Adipocyte (in vitro differentiated cells): ENCODE measurements at regions not wholly inside any gene's neighbourhood (a gene's known extent, or its start where the extent isn't known, plus 50 kb on each side); places are given as distances from the start of the nearest gene placed in this dataset.

Experiments used
- DNase-seq: peaks from one replicate; pipeline ENCODE4 v3.0.0-alpha.2; 2015; ENCODE audit warnings: low read depth
- H3K27me3 ChIP-seq: replicated peaks from 2 replicates; pipeline ENCODE4 v1.7.0; 2013; ENCODE audit warnings: mild to moderate bottlenecking, low read length, moderate library complexity; ENCODE audit not compliant: control insufficient read depth, insufficient read depth
- H3K36me3 ChIP-seq: 2 replicates; pipeline ENCODE4 v1.7.0; 2013; ENCODE audit warnings: low read length, mild to moderate bottlenecking, moderate library complexity; ENCODE audit not compliant: control insufficient read depth, insufficient read depth, severe bottlenecking
- H3K4me1 ChIP-seq: 2 replicates; pipeline ENCODE4 v1.7.0; 2013; ENCODE audit warnings: mild to moderate bottlenecking, low read length, moderate library complexity; ENCODE audit not compliant: control insufficient read depth, insufficient read depth
- H3K4me3 ChIP-seq: 2 replicates; pipeline ENCODE4 v1.7.0; 2013; ENCODE audit warnings: mild to moderate bottlenecking, low read length, moderate library complexity
- H3K9ac ChIP-seq: 2 replicates; pipeline ENCODE4 v1.7.0; 2013; ENCODE audit warnings: mild to moderate bottlenecking, low read length, moderate library complexity
- H3K9me3 ChIP-seq: 2 replicates; pipeline ENCODE4 v1.7.0; 2013; ENCODE audit warnings: mild to moderate bottlenecking, low read length, moderate library complexity; ENCODE audit not compliant: control insufficient read depth

DNA sequence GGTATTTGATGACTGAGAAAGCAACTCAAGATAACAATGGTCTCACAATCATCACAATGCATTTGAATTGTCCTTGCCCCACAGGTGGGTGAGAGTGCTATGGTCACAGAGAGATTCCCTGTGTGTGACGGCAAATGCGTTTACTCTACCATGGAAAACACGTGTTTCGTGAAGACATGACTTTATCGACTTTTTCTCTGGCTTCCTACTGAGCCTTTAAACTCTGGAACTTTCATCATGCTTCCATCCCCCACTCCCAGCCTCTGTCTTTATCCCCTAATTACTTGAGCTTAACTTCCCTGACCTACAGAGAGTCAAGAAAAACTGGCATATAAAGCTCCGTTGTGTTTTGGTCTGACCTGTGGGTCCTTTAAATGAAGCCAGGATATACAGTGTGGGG lies 414.1 kb upstream of the CLINT1 start:
- H3K4me3 ChIP-seq = no peak overlapping the region
- no peaks in the 10 kb centered on the region for H3K4me1 ChIP-seq
- no peak overlapping the region for H3K9ac ChIP-seq
- no peaks in the 10 kb centered on the region for H3K36me3 ChIP-seq
- no peak for DNase-seq
- peaks cover under 1% of the 10 kb centered on the region for H3K9me3 ChIP-seq
- H3K27me3 ChIP-seq = no peaks in the 10 kb centered on the region

DNA sequence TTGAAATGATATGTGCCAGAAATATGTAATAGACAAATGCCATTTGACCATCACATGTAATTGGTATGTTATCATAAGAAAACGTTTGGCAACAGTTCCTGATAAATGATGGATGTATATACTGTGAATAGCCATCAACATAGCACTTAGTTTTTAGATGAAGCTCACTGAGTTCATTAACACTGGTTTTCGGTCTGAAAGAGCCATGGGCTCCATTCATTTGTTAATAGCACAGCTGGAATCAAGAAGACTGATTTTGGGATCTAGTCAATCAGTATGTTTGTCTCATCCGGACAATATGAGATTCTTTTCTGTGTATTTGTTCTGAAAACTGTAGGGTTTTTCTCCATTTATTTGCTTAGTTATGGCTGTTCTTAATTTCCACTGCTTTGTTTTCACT lies 413.5 kb upstream of the CLINT1 start:
- no peak overlapping the region for H3K4me3 ChIP-seq
- H3K4me1 ChIP-seq = no peaks in the 10 kb centered on the region
- H3K9me3 ChIP-seq = peaks cover 6% of the 10 kb centered on the region
- H3K27me3 ChIP-seq = no peaks in the 10 kb centered on the region
- H3K9ac ChIP-seq = no peak overlapping the region
- H3K36me3 ChIP-seq = no peaks in the 10 kb centered on the region
- DNase-seq = no peak

DNA sequence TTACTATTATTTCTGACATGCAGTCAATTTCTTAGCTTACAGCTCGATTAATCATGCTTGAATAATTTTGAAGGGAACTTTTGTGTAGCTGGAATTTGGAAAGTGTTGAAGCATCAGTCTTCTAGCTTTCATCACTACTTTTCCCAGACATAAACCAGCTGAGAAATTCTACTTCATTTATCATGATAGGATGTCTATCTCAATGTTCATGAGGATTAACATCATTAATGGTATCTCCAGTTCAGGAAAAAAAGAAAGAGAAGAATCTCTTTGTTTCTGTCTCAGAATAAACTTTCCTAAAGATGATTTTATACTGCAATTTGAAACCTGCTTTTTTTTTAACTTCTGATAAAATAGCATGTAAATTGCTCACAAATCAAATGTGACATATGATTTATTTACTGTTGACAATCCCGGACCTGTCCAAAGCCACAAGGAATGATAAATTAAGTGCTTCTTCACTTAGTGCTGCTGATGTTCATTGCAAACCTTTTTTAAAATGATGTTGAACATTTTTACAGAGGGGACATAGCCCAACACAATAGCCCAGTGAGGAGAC lies 412.1 kb upstream of the CLINT1 start:
- H3K36me3 ChIP-seq = no peaks in the 10 kb centered on the region
- H3K9ac ChIP-seq = no peak overlapping the region
- DNase-seq = no peak
- H3K27me3 ChIP-seq = no peaks in the 10 kb centered on the region
- H3K4me1 ChIP-seq = no peaks in the 10 kb centered on the region
- no peak overlapping the region for H3K4me3 ChIP-seq
- H3K9me3 ChIP-seq = peaks cover 18% of the 10 kb centered on the region

DNA sequence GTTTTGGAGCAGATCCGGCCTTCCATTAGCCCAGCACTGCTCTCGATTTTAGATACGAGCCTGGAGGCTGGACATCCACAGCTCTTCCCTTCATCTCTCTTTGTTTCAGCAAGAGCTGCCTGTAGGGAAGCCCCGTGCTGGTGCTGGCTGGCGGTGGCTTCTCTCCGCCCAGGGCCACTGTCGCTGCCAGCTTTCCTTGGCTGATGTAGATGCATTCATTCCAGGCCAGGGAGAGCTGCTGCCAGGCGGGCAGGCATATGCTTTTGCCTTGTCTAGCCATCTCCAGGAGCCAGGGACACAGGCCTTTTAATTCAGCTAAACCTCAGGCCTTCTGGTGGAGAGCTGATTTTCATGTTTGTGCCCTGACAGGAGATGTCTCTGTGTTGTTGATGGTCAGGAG lies 409.3 kb upstream of the CLINT1 start:
- Histone ChIP-seq H3K27me3 (no peaks in the 10 kb centered on the region), H3K9me3 (peaks cover 18% of the 10 kb centered on the region), H3K36me3 (no peaks in the 10 kb centered on the region), H3K4me1 (no peaks in the 10 kb centered on the region), H3K9ac (no peak overlapping the region), H3K4me3 (no peak overlapping the region)
- no peak for DNase-seq

DNA sequence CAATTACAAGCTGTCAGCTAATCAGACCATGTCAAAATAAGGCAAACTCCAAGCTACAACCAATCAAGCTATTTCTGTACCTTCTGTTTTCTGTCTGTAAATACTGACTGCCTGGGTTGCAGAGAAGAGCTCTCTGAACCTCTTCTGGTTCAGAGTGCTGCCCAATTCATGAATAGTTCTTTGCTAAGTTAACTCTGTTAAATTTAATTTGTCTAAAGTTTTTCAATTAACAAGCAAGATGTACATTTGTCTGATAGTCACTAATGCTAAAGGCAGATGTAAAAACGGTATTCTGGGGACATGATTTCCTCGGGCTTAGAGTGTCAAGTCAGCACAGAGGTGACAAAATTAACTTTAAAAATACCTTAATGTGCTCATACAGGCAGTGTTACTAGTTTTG lies 408.3 kb upstream of the CLINT1 start:
- H3K4me3 ChIP-seq = no peak overlapping the region
- H3K27me3 ChIP-seq = no peaks in the 10 kb centered on the region
- H3K9me3 ChIP-seq = peaks cover 18% of the 10 kb centered on the region
- H3K4me1 ChIP-seq = no peaks in the 10 kb centered on the region
- H3K9ac ChIP-seq = no peak overlapping the region
- no peaks in the 10 kb centered on the region for H3K36me3 ChIP-seq
- no peak for DNase-seq

DNA sequence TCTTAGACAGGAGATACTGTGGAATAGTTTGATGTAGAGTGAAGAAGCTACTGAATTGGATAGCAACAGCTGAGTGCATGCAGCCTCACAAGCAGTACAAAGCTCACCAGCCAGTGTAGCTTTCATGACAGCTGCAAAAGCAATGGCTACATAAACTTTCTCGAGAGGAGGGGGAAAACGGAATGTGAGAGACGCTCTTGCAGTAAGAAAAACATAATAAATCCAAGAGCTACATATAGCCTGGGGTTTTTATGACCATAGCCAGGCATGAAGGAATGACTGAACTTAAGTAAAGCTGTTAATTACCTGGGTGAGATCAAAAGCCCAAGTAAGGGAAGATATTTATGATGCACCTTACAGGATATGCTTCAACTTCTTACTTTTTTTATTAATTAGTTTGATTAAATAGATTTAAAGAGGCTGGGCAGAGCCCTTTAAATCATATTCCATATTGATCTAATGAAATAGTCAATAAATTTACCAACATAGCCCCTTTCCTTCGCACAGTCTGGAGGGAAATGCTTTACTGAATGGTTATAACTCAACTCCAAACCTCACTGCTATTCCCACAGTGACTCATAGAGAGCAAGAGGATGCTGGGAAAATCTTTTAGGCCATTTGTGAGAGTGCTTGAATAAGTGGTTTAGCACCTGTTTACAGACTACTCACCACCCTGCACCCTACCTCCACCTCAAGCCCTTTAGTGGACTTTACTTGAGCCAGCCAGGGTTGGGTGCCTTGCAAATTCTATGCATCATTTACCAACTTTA lies 407.2 kb upstream of the CLINT1 start:
- no peak overlapping the region for H3K9ac ChIP-seq

DNA sequence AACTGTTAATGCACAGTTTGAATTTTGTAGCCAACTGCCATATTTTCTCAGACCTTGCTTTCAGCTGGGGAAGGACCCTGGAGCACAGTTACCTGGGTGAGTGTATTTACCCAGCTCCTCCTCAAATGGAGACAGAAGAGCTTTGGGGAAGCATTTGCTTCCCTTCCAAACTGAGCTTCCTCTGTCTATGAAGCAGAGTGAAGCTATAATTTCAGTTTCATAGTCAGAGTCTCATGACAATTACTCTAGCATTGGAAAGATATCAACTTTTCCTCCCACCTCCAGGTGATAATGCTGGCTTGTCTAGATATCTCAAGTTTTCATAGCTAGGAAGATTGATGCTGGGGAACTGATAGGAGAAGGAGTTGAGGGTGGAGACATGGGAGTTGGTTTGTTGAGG lies 406.4 kb upstream of the CLINT1 start:
- no peaks in the 10 kb centered on the region for H3K36me3 ChIP-seq
- no peak overlapping the region for H3K4me3 ChIP-seq

More for the DNA sequence above, 407.2 kb upstream of the CLINT1 start:
- Histone ChIP-seq H3K9me3 (peaks cover 18% of the 10 kb centered on the region), H3K4me1 (no peaks in the 10 kb centered on the region), H3K4me3 (no peak overlapping the region), H3K36me3 (no peaks in the 10 kb centered on the region), H3K27me3 (no peaks in the 10 kb centered on the region)
- no peak for DNase-seq

DNA sequence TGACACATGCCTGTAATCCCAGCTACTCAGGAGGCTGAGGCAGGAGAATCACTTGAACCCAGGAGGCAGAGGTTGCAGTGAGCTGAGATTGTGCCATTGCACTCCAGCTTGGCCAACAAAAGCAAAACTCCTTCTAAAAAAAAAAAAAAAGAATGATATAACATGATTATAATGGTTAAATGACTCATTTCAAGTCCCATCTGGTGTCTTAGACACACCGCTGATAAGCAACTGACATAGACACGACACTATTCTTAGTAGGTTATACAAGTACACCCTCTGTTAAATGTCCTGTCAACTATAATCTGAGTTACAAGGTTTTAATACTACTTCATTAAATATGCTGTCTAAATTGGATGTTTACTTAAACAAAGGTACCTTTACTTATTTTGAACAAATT lies 405.3 kb upstream of the CLINT1 start:
- Histone ChIP-seq H3K9ac (no peak overlapping the region), H3K4me3 (no peak overlapping the region), H3K27me3 (no peaks in the 10 kb centered on the region), H3K36me3 (no peaks in the 10 kb centered on the region), H3K9me3 (peaks cover 18% of the 10 kb centered on the region), H3K4me1 (no peaks in the 10 kb centered on the region)
- DNase-seq = no peak

More for the DNA sequence above, 406.4 kb upstream of the CLINT1 start:
- H3K9me3 ChIP-seq = peaks cover 18% of the 10 kb centered on the region
- no peak overlapping the region for H3K9ac ChIP-seq
- H3K27me3 ChIP-seq = no peaks in the 10 kb centered on the region
- no peak for DNase-seq
- no peaks in the 10 kb centered on the region for H3K4me1 ChIP-seq

DNA sequence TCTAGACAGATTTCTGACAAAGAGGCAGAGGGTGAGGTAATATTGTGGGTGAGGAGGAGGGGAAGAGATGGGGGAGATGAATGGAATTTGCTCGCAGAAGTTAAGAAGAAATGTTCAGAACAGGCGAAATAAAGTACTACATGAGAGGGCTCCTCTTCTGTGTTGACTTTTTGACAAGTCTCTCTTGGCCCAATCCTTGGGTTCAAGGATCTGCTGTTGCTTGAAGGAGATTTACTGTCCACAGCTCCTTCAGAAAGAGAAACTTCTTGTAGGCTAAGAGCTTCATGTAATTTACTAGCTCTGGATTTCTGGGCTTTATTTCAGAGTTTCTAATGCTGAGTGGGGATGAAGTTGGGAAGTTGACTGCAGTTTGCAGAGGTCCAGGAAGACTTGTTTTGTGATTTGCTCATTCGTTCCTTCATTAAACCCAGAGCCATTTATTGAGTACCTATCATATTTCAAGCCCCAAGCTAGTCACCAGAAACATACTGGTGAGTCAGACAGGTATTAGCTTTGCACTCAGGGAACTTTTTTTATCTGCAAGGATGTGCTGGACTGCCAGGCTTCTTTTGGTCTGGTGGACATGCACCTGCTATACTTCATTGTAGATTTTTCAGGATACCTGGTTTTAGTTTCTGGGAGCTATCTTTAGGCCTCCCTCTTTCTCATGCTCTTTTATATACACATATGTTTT lies 402.9 kb upstream of the CLINT1 start:
- Histone ChIP-seq H3K4me3 (no peak overlapping the region), H3K4me1 (no peaks in the 10 kb centered on the region), H3K9ac (no peak overlapping the region), H3K27me3 (no peaks in the 10 kb centered on the region), H3K9me3 (peaks cover 5% of the 10 kb centered on the region), H3K36me3 (no peaks in the 10 kb centered on the region)
- DNase-seq = no peak

DNA sequence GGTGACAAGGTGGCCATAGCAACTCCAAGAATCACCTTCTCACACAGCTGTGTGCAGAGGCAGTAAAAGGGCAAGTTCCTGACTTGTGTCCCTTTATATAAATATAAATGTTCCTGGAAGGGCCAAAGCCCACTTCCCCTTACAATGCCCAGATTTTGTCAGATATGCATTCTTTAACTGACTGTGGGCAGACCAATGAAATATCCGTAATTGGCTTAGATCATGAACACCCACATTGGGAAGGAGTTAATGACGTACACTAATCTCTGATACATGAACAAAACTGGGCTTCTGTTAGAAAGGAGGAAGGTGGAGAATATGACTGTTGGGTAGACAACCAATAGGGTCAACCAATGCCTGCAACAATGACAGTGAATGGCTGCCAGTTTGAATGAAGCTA lies 397.2 kb upstream of the CLINT1 start:
- Histone ChIP-seq H3K4me1 (no peaks in the 10 kb centered on the region), H3K27me3 (no peaks in the 10 kb centered on the region), H3K4me3 (no peak overlapping the region), H3K9ac (no peak overlapping the region), H3K9me3 (no peaks in the 10 kb centered on the region), H3K36me3 (no peaks in the 10 kb centered on the region)
- DNase-seq = no peak

DNA sequence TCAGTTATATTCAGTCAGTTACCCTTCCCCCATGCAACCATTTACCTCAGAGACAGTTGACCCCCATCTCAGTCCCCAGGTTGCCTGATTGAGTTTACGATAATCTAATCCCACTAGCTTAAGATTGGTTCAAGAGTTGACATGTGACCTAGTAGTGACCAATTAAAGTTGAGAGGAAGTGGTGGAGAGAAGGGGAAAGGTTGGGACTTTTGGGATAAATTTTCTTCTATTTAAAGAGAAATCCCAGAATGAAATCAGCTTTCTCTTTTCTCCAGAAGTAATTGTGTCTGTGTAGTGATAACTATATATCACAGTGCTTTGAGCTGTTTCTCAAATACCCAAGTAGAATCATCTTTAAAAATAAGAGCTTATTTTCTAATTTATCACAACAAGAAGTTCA lies 396.7 kb upstream of the CLINT1 start:
- DNase-seq = no peak
- H3K36me3 ChIP-seq = no peaks in the 10 kb centered on the region
- no peaks in the 10 kb centered on the region for H3K9me3 ChIP-seq
- no peaks in the 10 kb centered on the region for H3K4me1 ChIP-seq
- no peak overlapping the region for H3K9ac ChIP-seq
- H3K4me3 ChIP-seq = no peak overlapping the region
- H3K27me3 ChIP-seq = no peaks in the 10 kb centered on the region
